GM12878 (cell line): ENCODE measurements at regions not wholly inside any gene's neighbourhood (a gene's known extent, or its start where the extent isn't known, plus 50 kb on each side); places are given as distances from the start of the nearest gene placed in this dataset.

ENCODE experiments used
- ATAC-seq: fragments of 200-7000 bp; cut with Tn5 transposase; 3 replicates; pipeline ENCODE4 v1.9.1; 2020; ENCODE audit warnings: mild to moderate bottlenecking, moderate library complexity
- BruUV-seq: library from RNA; stranded (reverse); fragments of 400-500 nt; replicated peaks from 2 replicates; lab custom pipeline; 2021; lab: Mats Ljungman, UMichigan
- CTCF ChIA-PET: fragments of 300-600 bp; sonication (Branson Sonifier 250); formaldehyde crosslinking; extraction: SDS; loops from one replicate; lab custom pipeline; 2021; ENCODE audit warnings: inconsistent platforms; lab: Yijun Ruan, JAX
- POLR2A ChIA-PET: fragments of 350-600 bp; formaldehyde crosslinking; extraction: SDS; loops from one replicate; lab custom pipeline; 2021; ENCODE audit warnings: inconsistent platforms; lab: Charles Lee
- RAD21 ChIA-PET: fragments of 300-600 bp; sonication (Branson Sonifier 250); formaldehyde crosslinking; loops from one replicate; lab custom pipeline; 2023; ENCODE audit warnings: antibody characterized with exemption; ENCODE audit not compliant: unreplicated experiment; lab: Charles Lee
- SMC1A ChIA-PET: fragments of 300-600 bp; sonication (Branson Sonifier 250); formaldehyde crosslinking; loops from one replicate; lab custom pipeline; 2023; ENCODE audit not compliant: unreplicated experiment, uncharacterized antibody; lab: Charles Lee
- DNase-seq: peaks from one replicate; pipeline ENCODE4 v3.0.0-alpha.2; 2011; ENCODE audit warnings: low read depth, low spot score
- FAIRE-seq: peaks from 3 replicates; lab custom pipeline; 2011; peaks lifted over from hg19 to GRCh38; lab: Jason Lieb, UNC
- H2AFZ ChIP-seq: 2 replicates; pipeline ENCODE4 v1.6.0; 2011; ENCODE audit warnings: low read depth, low read length, control low read depth; ENCODE audit not compliant: control insufficient read depth
- H3K27ac ChIP-seq: 2 replicates; pipeline ENCODE4 v1.5.1; 2011; ENCODE audit warnings: control low read depth; ENCODE audit not compliant: control insufficient read depth, insufficient read depth
- H3K27me3 ChIP-seq, 2 experiments: replicated peaks in 1 of 2; 2 replicates each; pipeline versions ENCODE4 v1.6.0 to v1.6.1; 2011; ENCODE audit warnings: low read length in 1 of 2; ENCODE audit not compliant: control insufficient read depth in 2 of 2, insufficient read depth in 2 of 2
- H3K36me3 ChIP-seq, 2 experiments: 2 replicates each; pipeline ENCODE4 v1.5.1; 2011; ENCODE audit warnings: low read length in 1 of 2; ENCODE audit not compliant: control insufficient read depth in 2 of 2, insufficient read depth in 2 of 2
- H3K4me1 ChIP-seq: 2 replicates; pipeline ENCODE4 v1.6.1; 2011; ENCODE audit warnings: mild to moderate bottlenecking, low read length, moderate library complexity, mixed read lengths; ENCODE audit not compliant: control insufficient read depth, insufficient read depth
- H3K4me2 ChIP-seq: 2 replicates; pipeline ENCODE4 v1.6.0; 2011; ENCODE audit warnings: control low read depth; ENCODE audit not compliant: control insufficient read depth, insufficient read depth
- H3K4me3 ChIP-seq: fragments of 200-600 bp; sonication (generic); 2 replicates; pipeline ENCODE4 v1.5.1; 2016
- H3K79me2 ChIP-seq: 2 replicates; pipeline ENCODE4 v1.6.0; 2011; ENCODE audit warnings: low read length; ENCODE audit not compliant: control insufficient read depth, insufficient read depth
- H3K9ac ChIP-seq: 2 replicates; pipeline ENCODE4 v1.8.0; 2011; ENCODE audit warnings: low read length, control low read depth, mixed read lengths; ENCODE audit not compliant: control insufficient read depth, insufficient read depth
- H3K9me3 ChIP-seq: replicated peaks from 3 replicates; pipeline ENCODE4 v1.5.1; 2011; ENCODE audit warnings: mild to moderate bottlenecking, low read length; ENCODE audit not compliant: control insufficient read depth, insufficient read depth
- H4K20me1 ChIP-seq: 2 replicates; pipeline ENCODE4 v1.6.0; 2011; ENCODE audit not compliant: control insufficient read depth, insufficient read depth
- KAT2A ChIP-seq: conservative IDR thresholded peaks from 2 replicates; pipeline ENCODE4 v1.6.1; 2011; ENCODE audit warnings: low read depth, low read length; ENCODE audit not compliant: control insufficient read depth
- RAD21 ChIP-seq: IDR thresholded peaks from 2 replicates; pipeline ENCODE4 v1.6.1; 2011; ENCODE audit warnings: mild to moderate bottlenecking, low read depth, low read length, moderate library complexity; ENCODE audit not compliant: insufficient read depth
- SMC3 ChIP-seq: IDR thresholded peaks from 2 replicates; pipeline ENCODE4 v1.6.1; 2011; ENCODE audit warnings: low read length, improper control_type of control experiment, borderline replicate concordance
- SRF ChIP-seq, 2 experiments: IDR thresholded peaks; 2 replicates each; pipeline ENCODE4 v1.6.1; 2011; ENCODE audit warnings: low read depth in 2 of 2, low read length in 2 of 2, mild to moderate bottlenecking in 1 of 2, moderate library complexity in 1 of 2
- WGBS: methylation state at CpG from one replicate; pipeline ENCODE4 v1.1.6; 2016; ENCODE audit warnings: low lambda C conversion rate; ENCODE audit not compliant: insufficient replicate concordance, insufficient coverage; ENCODE audit errors: missing lambda C conversion rate; 5-methylcytosine and 5-hydroxymethylcytosine counted together
- in situ Hi-C: fragments of 300-500 bp; cut with MboI; formaldehyde crosslinking; loops from 9 replicates; pipeline ENCODE4 v1.14.3; 2018; ENCODE audit warnings: mixed read lengths
- intact Hi-C: fragments of 100-400 bp; cut with micrococcal nuclease; formaldehyde crosslinking; loops from one replicate; pipeline ENCODE4 v1.14.2; 2022; ENCODE audit not compliant: unreplicated experiment
- TF ChIP-seq, protein P1 (sequence below): fragments of 450-650 bp; IDR thresholded peaks from 2 replicates; pipeline ENCODE4 v1.6.1; 2018; ENCODE audit warnings: mild to moderate bottlenecking, low read depth, moderate library complexity; ENCODE audit not compliant: partially characterized antibody
- TF ChIP-seq, protein P2 (sequence below), 3 experiments: IDR thresholded peaks in 2 of 3; conservative IDR thresholded peaks in 1 of 3; 2 replicates each; pipeline ENCODE4 v1.5.1; 2011; ENCODE audit warnings: low read depth in 3 of 3, low read length in 3 of 3, mild to moderate bottlenecking in 3 of 3, control low read depth in 2 of 3, moderate library complexity in 2 of 3, inconsistent platforms in 1 of 3, mixed read lengths in 1 of 3; ENCODE audit not compliant: control insufficient read depth in 2 of 3, insufficient read depth in 1 of 3; ENCODE audit errors: extremely low read depth in 1 of 3
- TF ChIP-seq, protein P3 (sequence below): fragments of 450-650 bp; IDR thresholded peaks from 2 replicates; pipeline ENCODE4 v1.6.1; 2017; ENCODE audit warnings: antibody characterized with exemption, mild to moderate bottlenecking, moderate library complexity

DNA sequence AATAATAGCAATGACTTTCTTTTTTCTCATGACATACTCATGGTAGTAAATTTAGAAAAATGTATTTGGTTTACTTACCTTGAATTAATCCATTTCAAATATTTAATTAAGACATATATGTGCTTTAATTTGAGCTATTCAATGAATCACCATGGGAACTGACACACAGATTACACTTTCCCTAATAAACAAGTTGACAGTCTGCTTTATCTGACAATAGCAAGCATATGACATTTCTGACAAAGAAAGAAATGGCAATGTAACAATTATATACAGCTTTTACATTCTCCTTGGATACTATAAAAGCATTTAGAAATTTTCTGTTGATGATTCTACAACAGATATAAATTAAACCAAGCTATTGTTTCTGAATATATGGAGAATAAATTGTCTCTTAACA is 382.5 kb downstream of the CYLC2 start (continued):
- TF ChIP-seq KAT2A: no peak
- TF ChIP-seq, protein P1, sequence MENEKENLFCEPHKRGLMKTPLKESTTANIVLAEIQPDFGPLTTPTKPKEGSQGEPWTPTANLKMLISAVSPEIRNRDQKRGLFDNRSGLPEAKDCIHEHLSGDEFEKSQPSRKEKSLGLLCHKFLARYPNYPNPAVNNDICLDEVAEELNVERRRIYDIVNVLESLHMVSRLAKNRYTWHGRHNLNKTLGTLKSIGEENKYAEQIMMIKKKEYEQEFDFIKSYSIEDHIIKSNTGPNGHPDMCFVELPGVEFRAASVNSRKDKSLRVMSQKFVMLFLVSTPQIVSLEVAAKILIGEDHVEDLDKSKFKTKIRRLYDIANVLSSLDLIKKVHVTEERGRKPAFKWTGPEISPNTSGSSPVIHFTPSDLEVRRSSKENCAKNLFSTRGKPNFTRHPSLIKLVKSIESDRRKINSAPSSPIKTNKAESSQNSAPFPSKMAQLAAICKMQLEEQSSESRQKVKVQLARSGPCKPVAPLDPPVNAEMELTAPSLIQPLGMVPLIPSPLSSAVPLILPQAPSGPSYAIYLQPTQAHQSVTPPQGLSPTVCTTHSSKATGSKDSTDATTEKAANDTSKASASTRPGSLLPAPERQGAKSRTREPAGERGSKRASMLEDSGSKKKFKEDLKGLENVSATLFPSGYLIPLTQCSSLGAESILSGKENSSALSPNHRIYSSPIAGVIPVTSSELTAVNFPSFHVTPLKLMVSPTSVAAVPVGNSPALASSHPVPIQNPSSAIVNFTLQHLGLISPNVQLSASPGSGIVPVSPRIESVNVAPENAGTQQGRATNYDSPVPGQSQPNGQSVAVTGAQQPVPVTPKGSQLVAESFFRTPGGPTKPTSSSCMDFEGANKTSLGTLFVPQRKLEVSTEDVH: no peak

DNA sequence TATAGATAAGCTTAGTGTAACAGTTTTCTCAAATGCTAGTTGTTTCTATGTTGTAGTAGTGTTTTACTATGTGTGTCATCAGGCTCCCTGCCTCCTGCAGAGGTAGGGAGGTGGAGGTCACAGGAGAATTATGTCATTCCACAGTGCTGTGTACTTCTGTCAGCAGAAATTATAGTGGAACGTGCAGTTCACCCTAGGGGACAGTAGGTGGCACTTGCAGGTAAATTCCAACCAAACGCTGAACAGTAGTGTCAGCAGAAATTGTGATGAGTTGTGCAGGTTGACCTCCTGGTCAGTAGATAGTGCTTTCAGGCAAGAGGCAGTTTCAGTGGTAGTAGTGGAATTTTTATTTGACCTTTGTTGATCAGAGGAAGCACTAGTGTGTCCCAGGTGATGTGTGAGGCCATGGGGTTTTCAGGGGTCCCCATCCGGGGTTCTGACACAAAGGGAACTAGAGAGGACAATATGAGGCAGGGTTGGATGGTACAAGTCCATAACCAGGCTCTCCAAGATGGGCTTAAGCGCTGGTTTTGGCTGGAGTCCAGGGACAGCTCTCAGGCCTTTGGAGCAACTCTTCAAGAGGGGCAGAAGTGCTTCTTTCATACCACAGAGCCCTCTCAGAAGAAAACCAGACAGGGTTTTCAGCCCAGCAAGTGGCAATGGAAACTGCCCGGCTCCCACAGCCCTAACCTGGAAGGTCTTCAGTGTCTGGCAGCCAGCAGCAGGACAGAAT is 402.9 kb downstream of the CYLC2 start:
- no peaks in the 10 kb centered on the region for H3K4me1 ChIP-seq
- H3K27ac ChIP-seq: no peak overlapping the region
- no peaks in the 10 kb centered on the region for H3K79me2 ChIP-seq
- 17% methylated on average over 5 of the region's 5 CpGs for WGBS
- no peaks in the 10 kb centered on the region for H3K27me3 ChIP-seq
- no peak overlapping the region for H2AFZ ChIP-seq
- no peak overlapping the region for H3K4me3 ChIP-seq
- ATAC-seq: peak; percentile 88
- no peaks in the 10 kb centered on the region for H3K9me3 ChIP-seq
- CTCF ChIA-PET: interaction anchor here (0.6 to 2.0 kb wide), 6 partner anchors 21 to 1347 kb away, joined by 3 to 12 read pairs (median 4); no protein-coding TSS in a partner anchor
- H3K9ac ChIP-seq: no peak overlapping the region
- in situ Hi-C loops: loop anchor here (25.0 kb wide), 1 partner anchor 989 kb away; no protein-coding TSS in a partner anchor
- FAIRE-seq: peak; percentile 69
- no peaks in the 10 kb centered on the region for H3K36me3 ChIP-seq
- H3K4me2 ChIP-seq: no peak overlapping the region
- SMC1A ChIA-PET: interaction anchor here (1.2 to 1.4 kb wide), 2 partner anchors 11 to 1344 kb away, joined by 3 to 4 read pairs; no protein-coding TSS in a partner anchor
- no peak for DNase-seq
- intact Hi-C loops: loop anchor here (2.0 to 10.0 kb wide), 4 partner anchors 527 to 1345 kb away; no protein-coding TSS in a partner anchor
- no peak for TF ChIP-seq SRF (IDR thresholded peaks at IDR 0.05; ENCODE audit: low read depth in 2 of 2, low read length in 2 of 2)
- peak; percentile 64 for TF ChIP-seq RAD21
- TF ChIP-seq, protein P2, sequence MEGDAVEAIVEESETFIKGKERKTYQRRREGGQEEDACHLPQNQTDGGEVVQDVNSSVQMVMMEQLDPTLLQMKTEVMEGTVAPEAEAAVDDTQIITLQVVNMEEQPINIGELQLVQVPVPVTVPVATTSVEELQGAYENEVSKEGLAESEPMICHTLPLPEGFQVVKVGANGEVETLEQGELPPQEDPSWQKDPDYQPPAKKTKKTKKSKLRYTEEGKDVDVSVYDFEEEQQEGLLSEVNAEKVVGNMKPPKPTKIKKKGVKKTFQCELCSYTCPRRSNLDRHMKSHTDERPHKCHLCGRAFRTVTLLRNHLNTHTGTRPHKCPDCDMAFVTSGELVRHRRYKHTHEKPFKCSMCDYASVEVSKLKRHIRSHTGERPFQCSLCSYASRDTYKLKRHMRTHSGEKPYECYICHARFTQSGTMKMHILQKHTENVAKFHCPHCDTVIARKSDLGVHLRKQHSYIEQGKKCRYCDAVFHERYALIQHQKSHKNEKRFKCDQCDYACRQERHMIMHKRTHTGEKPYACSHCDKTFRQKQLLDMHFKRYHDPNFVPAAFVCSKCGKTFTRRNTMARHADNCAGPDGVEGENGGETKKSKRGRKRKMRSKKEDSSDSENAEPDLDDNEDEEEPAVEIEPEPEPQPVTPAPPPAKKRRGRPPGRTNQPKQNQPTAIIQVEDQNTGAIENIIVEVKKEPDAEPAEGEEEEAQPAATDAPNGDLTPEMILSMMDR (IDR thresholded peaks at IDR 0.05 in 2 of 3, conservative IDR thresholded peaks at IDR 0.05 in 1 of 3; ENCODE audit: control insufficient read depth in 2 of 3, extremely low read depth in 1 of 3, insufficient read depth in 1 of 3, low read depth in 3 of 3, low read length in 3 of 3): peak; percentile 71 to 72 (median 71); a peak in 5 of 6 replicates
- TF ChIP-seq SMC3: peak; percentile 63; the same call in 1 of the 2 replicates
- TF ChIP-seq, protein P3, sequence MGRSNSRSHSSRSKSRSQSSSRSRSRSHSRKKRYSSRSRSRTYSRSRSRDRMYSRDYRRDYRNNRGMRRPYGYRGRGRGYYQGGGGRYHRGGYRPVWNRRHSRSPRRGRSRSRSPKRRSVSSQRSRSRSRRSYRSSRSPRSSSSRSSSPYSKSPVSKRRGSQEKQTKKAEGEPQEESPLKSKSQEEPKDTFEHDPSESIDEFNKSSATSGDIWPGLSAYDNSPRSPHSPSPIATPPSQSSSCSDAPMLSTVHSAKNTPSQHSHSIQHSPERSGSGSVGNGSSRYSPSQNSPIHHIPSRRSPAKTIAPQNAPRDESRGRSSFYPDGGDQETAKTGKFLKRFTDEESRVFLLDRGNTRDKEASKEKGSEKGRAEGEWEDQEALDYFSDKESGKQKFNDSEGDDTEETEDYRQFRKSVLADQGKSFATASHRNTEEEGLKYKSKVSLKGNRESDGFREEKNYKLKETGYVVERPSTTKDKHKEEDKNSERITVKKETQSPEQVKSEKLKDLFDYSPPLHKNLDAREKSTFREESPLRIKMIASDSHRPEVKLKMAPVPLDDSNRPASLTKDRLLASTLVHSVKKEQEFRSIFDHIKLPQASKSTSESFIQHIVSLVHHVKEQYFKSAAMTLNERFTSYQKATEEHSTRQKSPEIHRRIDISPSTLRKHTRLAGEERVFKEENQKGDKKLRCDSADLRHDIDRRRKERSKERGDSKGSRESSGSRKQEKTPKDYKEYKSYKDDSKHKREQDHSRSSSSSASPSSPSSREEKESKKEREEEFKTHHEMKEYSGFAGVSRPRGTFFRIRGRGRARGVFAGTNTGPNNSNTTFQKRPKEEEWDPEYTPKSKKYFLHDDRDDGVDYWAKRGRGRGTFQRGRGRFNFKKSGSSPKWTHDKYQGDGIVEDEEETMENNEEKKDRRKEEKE: no peak
- RAD21 ChIA-PET: no interaction called here
- no peaks in the 10 kb centered on the region for H4K20me1 ChIP-seq
- POLR2A ChIA-PET: no interaction called here
- no TSS peak for BruUV-seq
